LNCAP (cell line): ENCODE measurements at regions not wholly inside any gene's neighbourhood (a gene's known extent, or its start where the extent isn't known, plus 50 kb on each side); places are given as distances from the start of the nearest gene placed in this dataset.

Source experiments
- TF ChIP-seq, protein P1 (sequence below): fragments of 450-650 bp; IDR thresholded peaks from 2 replicates; pipeline ENCODE4 v1.5.1; 2017; ENCODE audit warnings: mild to moderate bottlenecking

DNA sequence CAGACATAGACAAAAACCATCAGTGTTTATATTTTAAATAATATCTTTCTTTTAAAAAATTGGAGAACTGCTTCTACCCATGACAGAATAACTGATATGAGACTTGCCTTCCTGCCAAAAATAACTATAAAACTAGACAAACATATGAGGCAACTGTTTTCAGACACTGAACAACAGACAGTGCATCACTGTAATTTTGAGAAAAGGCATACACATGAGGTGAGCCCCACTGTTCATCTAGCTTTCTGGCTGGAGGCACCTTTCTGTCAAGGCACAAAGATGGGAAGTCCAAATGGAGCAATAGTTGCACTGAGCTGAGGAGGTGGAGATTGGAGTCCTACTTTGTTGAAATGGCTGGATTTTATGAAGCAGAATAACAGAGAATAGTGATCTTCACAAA lies 71.9 kb upstream of the ZNF507 start:
- TF ChIP-seq, protein P1, sequence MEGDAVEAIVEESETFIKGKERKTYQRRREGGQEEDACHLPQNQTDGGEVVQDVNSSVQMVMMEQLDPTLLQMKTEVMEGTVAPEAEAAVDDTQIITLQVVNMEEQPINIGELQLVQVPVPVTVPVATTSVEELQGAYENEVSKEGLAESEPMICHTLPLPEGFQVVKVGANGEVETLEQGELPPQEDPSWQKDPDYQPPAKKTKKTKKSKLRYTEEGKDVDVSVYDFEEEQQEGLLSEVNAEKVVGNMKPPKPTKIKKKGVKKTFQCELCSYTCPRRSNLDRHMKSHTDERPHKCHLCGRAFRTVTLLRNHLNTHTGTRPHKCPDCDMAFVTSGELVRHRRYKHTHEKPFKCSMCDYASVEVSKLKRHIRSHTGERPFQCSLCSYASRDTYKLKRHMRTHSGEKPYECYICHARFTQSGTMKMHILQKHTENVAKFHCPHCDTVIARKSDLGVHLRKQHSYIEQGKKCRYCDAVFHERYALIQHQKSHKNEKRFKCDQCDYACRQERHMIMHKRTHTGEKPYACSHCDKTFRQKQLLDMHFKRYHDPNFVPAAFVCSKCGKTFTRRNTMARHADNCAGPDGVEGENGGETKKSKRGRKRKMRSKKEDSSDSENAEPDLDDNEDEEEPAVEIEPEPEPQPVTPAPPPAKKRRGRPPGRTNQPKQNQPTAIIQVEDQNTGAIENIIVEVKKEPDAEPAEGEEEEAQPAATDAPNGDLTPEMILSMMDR = no peak

DNA sequence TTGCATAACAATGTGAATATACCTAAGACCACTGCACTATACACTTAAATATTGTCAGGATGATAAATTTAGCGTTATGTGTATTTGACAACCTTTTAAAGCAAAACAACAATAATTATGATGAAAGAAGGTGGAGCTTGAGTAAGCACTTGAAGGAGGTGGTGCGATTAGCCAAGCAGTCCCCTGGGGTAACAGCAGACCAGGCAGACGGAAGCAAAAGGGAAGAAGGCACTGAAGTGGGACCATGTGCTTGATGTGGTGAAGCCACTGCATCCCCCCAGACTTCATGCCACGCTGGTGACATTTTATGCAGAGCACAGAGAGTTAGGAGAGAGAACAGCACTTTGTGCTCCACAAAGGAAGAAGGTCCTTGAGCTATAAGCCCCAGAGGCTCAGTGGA lies 58.3 kb upstream of the ZNF507 start:
- TF ChIP-seq, protein P1 = no peak

DNA sequence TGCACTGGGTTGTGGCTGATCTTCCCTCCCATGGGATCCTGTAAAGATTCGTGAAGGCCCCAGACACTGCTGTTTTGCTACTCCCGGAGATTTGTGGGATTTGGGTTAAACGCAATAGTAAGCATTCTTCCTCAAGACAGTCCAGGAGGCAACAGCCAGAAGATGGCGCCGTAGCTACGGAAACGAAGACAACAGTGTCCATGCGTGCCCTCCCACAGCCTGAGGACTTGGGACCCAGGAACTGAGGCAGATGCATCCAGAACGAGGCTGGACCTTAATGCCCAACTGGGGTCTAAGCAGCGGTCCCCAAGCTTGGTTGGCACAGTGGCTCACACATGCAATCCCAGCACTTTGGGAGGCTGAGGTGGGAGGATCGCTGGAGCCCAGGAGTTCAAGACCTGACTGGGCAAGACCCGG lies 57.6 kb upstream of the ZNF507 start:
- TF ChIP-seq, protein P1 = peak; percentile 74

DNA sequence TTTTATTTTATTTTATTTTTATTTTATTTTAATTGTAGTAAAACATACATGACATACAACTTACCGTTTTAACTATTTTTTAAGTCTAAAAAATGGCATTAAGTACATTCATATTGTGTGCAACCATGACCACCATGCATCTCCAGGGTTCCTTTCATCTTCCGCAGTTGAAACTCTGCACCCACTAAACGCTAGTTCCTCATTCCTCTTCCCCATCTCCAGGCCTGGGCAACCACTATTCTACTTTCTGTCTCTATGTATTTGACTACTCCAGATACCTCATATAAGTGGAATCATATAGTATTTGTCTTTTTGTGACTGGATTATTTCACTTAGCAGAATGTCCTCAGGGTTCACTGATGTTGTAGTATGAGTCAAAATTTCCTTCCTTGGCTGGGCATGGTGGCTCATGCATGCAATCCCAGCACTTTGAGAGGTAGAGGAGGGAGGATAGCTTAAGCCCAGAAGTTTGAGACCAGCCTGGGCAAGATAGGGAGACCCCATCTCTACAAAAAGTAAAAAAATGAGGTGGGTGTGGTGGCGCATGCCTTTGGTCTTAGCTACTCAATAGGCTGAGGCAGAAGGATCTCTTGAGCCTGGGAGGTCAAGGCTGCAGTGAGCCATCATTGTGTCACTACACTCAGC lies 55.7 kb upstream of the ZNF507 start:
- TF ChIP-seq, protein P1 = no peak

- TF ChIP-seq, protein P1 = no peak
Observed at GRCh38 chr19:32291876-32292275, 53.5 kb upstream of the ZNF507 start.

GRCh38 chr19:32294871-32295438 lies 50.5 kb upstream of the ZNF507 start:
- TF ChIP-seq, protein P1 = no peak
